CD4-positive, alpha-beta T cell (primary cell): ENCODE measurements at regions not wholly inside any gene's neighbourhood (a gene's known extent, or its start where the extent isn't known, plus 50 kb on each side); places are given as distances from the start of the nearest gene placed in this dataset.

ENCODE experiments used
- ATAC-seq: fragments of 200-7000 bp; cut with Tn5 transposase; one replicate; pipeline ENCODE4 v1.10.0; 2022; ENCODE audit warnings: mild to moderate bottlenecking; ENCODE audit not compliant: poor library complexity
- CTCF ChIA-PET: fragments of 350-600 bp; sonication (Branson Sonifier 250); formaldehyde crosslinking; loops from one replicate; lab custom pipeline; 2021; ENCODE audit warnings: antibody characterized with exemption, inconsistent platforms; lab: Charles Lee
- POLR2A ChIA-PET: fragments of 350-600 bp; sonication (Branson Sonifier 250); formaldehyde crosslinking; loops from one replicate; lab custom pipeline; 2021; ENCODE audit warnings: antibody characterized with exemption, inconsistent platforms; lab: Charles Lee
- DNase-seq, 14 experiments: peaks; one replicate each; pipeline ENCODE4 v3.0.0-alpha.2; 2013 to 2020; ENCODE audit warnings: mixed read lengths in 2 of 14
- H3K27ac ChIP-seq, 2 donors: one replicate each; pipeline versions ENCODE4 v1.5.1 to v1.7.0; 2013; ENCODE audit warnings: low read length in 2 of 2, low read depth in 1 of 2, mild to moderate bottlenecking in 1 of 2
- H3K27me3 ChIP-seq, 2 experiments: 1 replicate in 1 of 2; 2 replicates in 1 of 2; pipeline versions ENCODE4 v1.6.1 to v1.7.0; 2013; ENCODE audit warnings: low read length in 2 of 2, control low read depth in 1 of 2, mild to moderate bottlenecking in 1 of 2, moderate library complexity in 1 of 2; ENCODE audit not compliant: insufficient read depth in 2 of 2, control insufficient read depth in 1 of 2
- H3K36me3 ChIP-seq: one replicate; pipeline ENCODE4 v1.6.1; 2013; ENCODE audit warnings: low read length, control low read depth; ENCODE audit not compliant: insufficient read depth
- H3K4me1 ChIP-seq: one replicate; pipeline ENCODE4 v1.6.1; 2013; ENCODE audit warnings: low read length, control low read depth; ENCODE audit not compliant: insufficient read depth
- H3K4me3 ChIP-seq: one replicate; pipeline ENCODE4 v1.5.1; 2013; ENCODE audit warnings: mild to moderate bottlenecking, low read length, moderate library complexity
- H3K9me3 ChIP-seq, 2 experiments: 1 replicate in 1 of 2; 2 replicates in 1 of 2; pipeline versions ENCODE4 v1.6.1 to v1.7.0; 2013; ENCODE audit warnings: low read length in 2 of 2, mild to moderate bottlenecking in 2 of 2, control low read depth in 1 of 2, moderate library complexity in 1 of 2; ENCODE audit not compliant: control insufficient read depth in 1 of 2, insufficient read depth in 1 of 2
- H3K27ac Mint-ChIP-seq: one replicate; pipeline ENCODE4 v1.8.0; 2020; ENCODE audit warnings: mixed read lengths
- H3K27me3 Mint-ChIP-seq: one replicate; pipeline ENCODE4 v1.8.0; 2021; ENCODE audit warnings: mixed read lengths
- H3K36me3 Mint-ChIP-seq: one replicate; pipeline ENCODE4 v1.8.0; 2021; ENCODE audit warnings: low read depth, mixed read lengths
- H3K4me1 Mint-ChIP-seq: one replicate; pipeline ENCODE4 v1.8.0; 2021; ENCODE audit warnings: low read depth, mixed read lengths
- H3K4me3 Mint-ChIP-seq: one replicate; pipeline ENCODE4 v1.8.0; 2020; ENCODE audit warnings: mild to moderate bottlenecking, mixed read lengths
- H3K9me3 Mint-ChIP-seq: one replicate; pipeline ENCODE4 v1.8.0; 2020; ENCODE audit warnings: mixed read lengths
- CTCF ChIP-seq: fragments of 200-600 bp; IDR thresholded peaks from one replicate; pipeline ENCODE4 v1.8.0; 2022; ENCODE audit warnings: antibody characterized with exemption, mild to moderate bottlenecking
- intact Hi-C, 2 experiments: fragments of 100-400 bp; cut with DNase I in 1 of 2; cut with micrococcal nuclease in 1 of 2; formaldehyde crosslinking; loops; one replicate each; pipeline versions ENCODE4 v1.15.1 to v1.9.0; 2023 to 2025; cut with DNase I, micrococcal nuclease

GRCh38 chrX:126723881-126724280 is 95.6 kb upstream of the PRR32 start:
- H3K36me3 Mint-ChIP-seq = no peaks in the 10 kb centered on the region
- intact Hi-C loops = no loop called here

GRCh38 chrX:126733874-126734273 is 85.7 kb upstream of the PRR32 start:
- no peaks in the 10 kb centered on the region for H3K9me3 ChIP-seq
- H3K36me3 ChIP-seq = no peaks in the 10 kb centered on the region
- H3K27me3 Mint-ChIP-seq = no peaks in the 10 kb centered on the region
- TF ChIP-seq CTCF = no peak
- H3K36me3 Mint-ChIP-seq = no peaks in the 10 kb centered on the region
- H3K27me3 ChIP-seq = no peaks in the 10 kb centered on the region
- ChIA-PET POLR2A (no interaction called here), CTCF (no interaction called here)
- H3K27ac Mint-ChIP-seq = no peak overlapping the region
- ATAC-seq (no peak), DNase-seq (no peak)
- no peak overlapping the region for H3K27ac ChIP-seq
- no peaks in the 10 kb centered on the region for H3K4me1 ChIP-seq
- H3K9me3 Mint-ChIP-seq = no peaks in the 10 kb centered on the region
- no peaks in the 10 kb centered on the region for H3K4me1 Mint-ChIP-seq
- no peak overlapping the region for H3K4me3 Mint-ChIP-seq
- no peak overlapping the region for H3K4me3 ChIP-seq
- intact Hi-C loops = no loop called here

More at GRCh38 chrX:126723881-126724280, 95.6 kb upstream of the PRR32 start:
- CTCF ChIA-PET = interaction anchor here (0.6 kb wide), 1 partner anchor 374 kb away, joined by 3 read pairs; no protein-coding TSS in a partner anchor
- Histone ChIP-seq H3K27me3 (no peaks in the 10 kb centered on the region), H3K9me3 (no peaks in the 10 kb centered on the region), H3K36me3 (no peaks in the 10 kb centered on the region), H3K4me1 (no peaks in the 10 kb centered on the region), H3K27ac (no peak overlapping the region), H3K4me3 (no peak overlapping the region)
- Mint-ChIP-seq H3K9me3 (no peaks in the 10 kb centered on the region), H3K27ac (no peak overlapping the region), H3K4me1 (no peaks in the 10 kb centered on the region), H3K4me3 (no peak overlapping the region), H3K27me3 (no peaks in the 10 kb centered on the region)
- POLR2A ChIA-PET = no interaction called here
- no peak for DNase-seq
- TF ChIP-seq CTCF = no peak
- no peak for ATAC-seq
